H9 (cell line): ENCODE measurements at regions not wholly inside any gene's neighbourhood (a gene's known extent, or its start where the extent isn't known, plus 50 kb on each side); places are given as distances from the start of the nearest gene placed in this dataset.

Source experiments
- DNase-seq: peaks from one replicate; pipeline ENCODE4 v3.0.0-alpha.2; 2017
- H2AFZ ChIP-seq: one replicate; pipeline ENCODE4 v1.6.1; 2013; ENCODE audit warnings: mild to moderate bottlenecking, low read length, control low read depth, moderate library complexity
- H2AK5ac ChIP-seq: 2 replicates; pipeline ENCODE4 v1.6.1; 2013; ENCODE audit warnings: low read length, control low read depth, mixed read lengths; ENCODE audit not compliant: insufficient read length
- H2BK120ac ChIP-seq: one replicate; pipeline ENCODE4 v1.6.1; 2013; ENCODE audit warnings: low read depth, mild to moderate bottlenecking, low read length, control low read depth, inconsistent platforms; ENCODE audit not compliant: poor library complexity, severe bottlenecking
- H2BK12ac ChIP-seq: 2 replicates; pipeline ENCODE4 v1.6.1; 2013; ENCODE audit warnings: low read length, control low read depth, mixed read lengths, low read depth; ENCODE audit not compliant: insufficient read length
- H2BK15ac ChIP-seq: 2 replicates; pipeline ENCODE4 v1.6.1; 2013; ENCODE audit warnings: low read depth, low read length, control low read depth
- H2BK20ac ChIP-seq: one replicate; pipeline ENCODE4 v1.6.1; 2013; ENCODE audit warnings: low read depth, mild to moderate bottlenecking, low read length, control low read depth, inconsistent platforms; ENCODE audit not compliant: poor library complexity, severe bottlenecking
- H2BK5ac ChIP-seq: 2 replicates; pipeline ENCODE4 v1.6.1; 2013; ENCODE audit warnings: low read length, control low read depth, mixed read lengths; ENCODE audit not compliant: insufficient read length
- H3K14ac ChIP-seq: 2 replicates; pipeline ENCODE4 v1.6.1; 2013; ENCODE audit warnings: low read length, control low read depth; ENCODE audit not compliant: insufficient read depth
- H3K18ac ChIP-seq: 2 replicates; pipeline ENCODE4 v1.6.1; 2013; ENCODE audit warnings: low read depth, mild to moderate bottlenecking, mixed read lengths, low read length, control low read depth; ENCODE audit not compliant: insufficient read length
- H3K23ac ChIP-seq: 2 replicates; pipeline ENCODE4 v1.6.1; 2013; ENCODE audit warnings: low read length, control low read depth, mixed read lengths, low read depth; ENCODE audit not compliant: insufficient read length
- H3K23me2 ChIP-seq: 2 replicates; pipeline ENCODE4 v1.6.1; 2013; ENCODE audit warnings: low read depth, mild to moderate bottlenecking, mixed read lengths, low read length, control low read depth; ENCODE audit not compliant: insufficient read length, poor library complexity, severe bottlenecking
- H3K27ac ChIP-seq: 2 replicates; pipeline ENCODE4 v1.5.1; 2013; ENCODE audit warnings: low read length, control low read depth, mixed read lengths, low read depth; ENCODE audit not compliant: insufficient read length
- H3K27me3 ChIP-seq: 2 replicates; pipeline ENCODE4 v1.6.1; 2013; ENCODE audit warnings: low read length, control low read depth, inconsistent platforms; ENCODE audit not compliant: insufficient read depth
- H3K4ac ChIP-seq: 2 replicates; pipeline ENCODE4 v1.6.1; 2013; ENCODE audit warnings: low read depth, mild to moderate bottlenecking, control low read depth, inconsistent platforms, low read length, moderate library complexity
- H3K4me1 ChIP-seq: 2 replicates; pipeline ENCODE4 v1.6.1; 2013; ENCODE audit warnings: low read length, control low read depth, inconsistent platforms; ENCODE audit not compliant: insufficient read depth
- H3K4me2 ChIP-seq: 2 replicates; pipeline ENCODE4 v1.6.1; 2013; ENCODE audit warnings: low read length, control low read depth, mixed read lengths; ENCODE audit not compliant: insufficient read length, insufficient read depth
- H3K56ac ChIP-seq: 2 replicates; pipeline ENCODE4 v1.6.1; 2013; ENCODE audit warnings: low read depth, mild to moderate bottlenecking, mixed read lengths, low read length, control low read depth; ENCODE audit not compliant: insufficient read length
- H3K79me1 ChIP-seq: 2 replicates; pipeline ENCODE4 v1.6.1; 2013; ENCODE audit warnings: low read depth, mild to moderate bottlenecking, moderate library complexity, low read length, control low read depth, inconsistent platforms; ENCODE audit not compliant: insufficient read depth, poor library complexity, severe bottlenecking
- H3K79me2 ChIP-seq: 2 replicates; pipeline ENCODE4 v1.6.1; 2013; ENCODE audit warnings: low read length, control low read depth, inconsistent platforms; ENCODE audit not compliant: insufficient read depth
- H3K9ac ChIP-seq: 2 replicates; pipeline ENCODE4 v1.6.1; 2013; ENCODE audit warnings: low read length, control low read depth, mixed read lengths; ENCODE audit not compliant: insufficient read length; ENCODE audit errors: extremely low read depth
- H3K9me3 ChIP-seq: one replicate; pipeline ENCODE4 v1.6.1; 2013; ENCODE audit warnings: low read depth, low read length, inconsistent platforms; ENCODE audit not compliant: control insufficient read depth
- H3T11ph ChIP-seq: one replicate; pipeline ENCODE4 v1.6.1; 2013; ENCODE audit warnings: mild to moderate bottlenecking, low read length, control low read depth, inconsistent platforms
- H4K20me1 ChIP-seq: one replicate; pipeline ENCODE4 v1.6.1; 2013; ENCODE audit not compliant: control insufficient read depth, insufficient read length, insufficient read depth
- H4K5ac ChIP-seq: 2 replicates; pipeline ENCODE4 v1.6.1; 2013; ENCODE audit warnings: low read depth, mild to moderate bottlenecking, mixed read lengths, low read length, control low read depth; ENCODE audit not compliant: insufficient read length
- H4K8ac ChIP-seq: replicated peaks from 2 replicates; pipeline ENCODE4 v1.6.1; 2013; ENCODE audit warnings: low read length, control low read depth, mixed read lengths, low read depth; ENCODE audit not compliant: insufficient read length
- H4K91ac ChIP-seq: 2 replicates; pipeline ENCODE4 v1.6.1; 2013; ENCODE audit warnings: low read depth, mild to moderate bottlenecking, moderate library complexity, mixed read lengths, low read length, control low read depth; ENCODE audit not compliant: insufficient read length
- H3K27ac Mint-ChIP-seq, 3 experiments: 2 replicates in 2 of 3; 3 replicates in 1 of 3; pipeline ENCODE4 v1.8.0; 2020 to 2021; ENCODE audit warnings: mixed read lengths in 3 of 3, mild to moderate bottlenecking in 1 of 3, moderate library complexity in 1 of 3
- H3K27me3 Mint-ChIP-seq: 2 replicates; pipeline ENCODE4 v1.8.0; 2021; ENCODE audit warnings: low read depth, mild to moderate bottlenecking, moderate library complexity, mixed read lengths
- H3K36me3 Mint-ChIP-seq, 3 experiments: 2 replicates in 2 of 3; 3 replicates in 1 of 3; pipeline ENCODE4 v1.8.0; 2020 to 2021; ENCODE audit warnings: low read depth in 3 of 3, mixed read lengths in 3 of 3; ENCODE audit not compliant: insufficient read depth in 1 of 3
- H3K4me1 Mint-ChIP-seq, 2 experiments: 2 replicates each; pipeline ENCODE4 v1.8.0; 2020; ENCODE audit warnings: mixed read lengths in 2 of 2
- H3K4me3 Mint-ChIP-seq, 2 experiments: 2 replicates in 1 of 2; 3 replicates in 1 of 2; pipeline ENCODE4 v1.8.0; 2020 to 2021; ENCODE audit warnings: mild to moderate bottlenecking in 2 of 2, mixed read lengths in 2 of 2, moderate library complexity in 1 of 2
- H3K9me3 Mint-ChIP-seq, 2 experiments: 2 replicates in 1 of 2; 3 replicates in 1 of 2; pipeline ENCODE4 v1.8.0; 2020; ENCODE audit warnings: mild to moderate bottlenecking in 2 of 2, mixed read lengths in 2 of 2, moderate library complexity in 1 of 2
- WGBS: extraction: QIAGEN DNeasy Blood & Tissue Kit; methylation state at CpG from one replicate; pipeline ENCODE4 v1.1.7; 2013; ENCODE audit warnings: missing lambda C conversion rate, low lambda C conversion rate, mixed read lengths; ENCODE audit not compliant: insufficient read length; ENCODE audit errors: extremely low coverage; 5-methylcytosine and 5-hydroxymethylcytosine counted together
- TF ChIP-seq, protein P1 (sequence below): fragments of 200-600 bp; sonication (generic); conservative IDR thresholded peaks from 3 replicates; pipeline ENCODE4 v1.8.0; 2021; ENCODE audit warnings: antibody characterized with exemption, mild to moderate bottlenecking

DNA sequence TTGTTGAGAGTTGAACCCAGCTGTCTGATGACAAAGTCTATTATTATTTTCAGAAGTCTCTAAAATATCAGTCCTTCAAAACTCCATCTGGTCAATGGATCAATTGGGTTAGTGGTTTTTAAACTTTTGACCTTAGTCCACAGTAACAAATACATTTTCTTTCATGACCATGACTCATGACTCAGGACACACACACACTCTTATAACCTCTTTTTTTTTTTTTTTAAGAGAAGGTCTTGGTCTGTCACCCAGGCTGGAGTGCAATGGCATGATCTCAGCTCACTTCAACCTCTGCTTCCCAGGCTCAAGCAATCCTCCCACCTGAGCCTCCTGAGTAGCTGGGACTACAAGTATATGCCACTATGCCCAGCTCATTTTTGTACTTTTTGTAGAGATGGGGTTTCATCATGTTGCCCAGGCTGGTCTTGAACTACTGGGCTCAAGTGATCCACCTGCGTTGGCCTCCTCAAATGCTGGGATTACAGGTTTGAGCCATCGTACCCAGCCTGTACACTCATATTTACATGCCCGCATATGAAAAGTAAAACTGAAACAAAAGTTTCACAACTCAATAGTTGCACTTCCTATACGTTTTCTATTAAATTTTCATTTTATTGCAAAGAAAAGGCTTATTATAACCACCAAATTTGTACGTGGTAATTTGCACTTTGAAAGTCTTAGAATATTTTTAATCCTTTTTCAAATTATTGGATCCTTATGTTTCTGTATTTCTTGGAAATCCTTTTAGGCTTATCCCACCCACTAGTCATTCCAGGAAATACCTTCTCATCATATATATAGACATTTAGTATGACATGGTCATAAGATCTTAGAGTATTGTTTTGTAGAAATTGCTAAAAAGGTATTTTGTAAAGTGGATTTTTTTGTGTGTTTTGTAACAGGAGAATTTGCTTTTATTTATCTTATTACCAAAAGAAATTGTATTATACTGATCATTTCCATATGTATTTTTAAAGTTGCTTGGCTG, 199.0 kb downstream of the LPIN1 start:
- Histone ChIP-seq H3K4me1 (no peaks in the 10 kb centered on the region), H4K5ac (no peak overlapping the region), H3K79me2 (no peaks in the 10 kb centered on the region), H4K91ac (no peak overlapping the region), H3K9ac (no peak overlapping the region), H3K56ac (no peak overlapping the region), H3K79me1 (no peaks in the 10 kb centered on the region), H4K20me1 (no peaks in the 10 kb centered on the region), H3T11ph (no peak overlapping the region), H3K23ac (no peak overlapping the region), H2BK5ac (no peak overlapping the region), H2BK120ac (no peak overlapping the region), H3K4ac (no peak overlapping the region), H3K9me3 (no peaks in the 10 kb centered on the region), H3K14ac (no peak overlapping the region), H3K23me2 (no peaks in the 10 kb centered on the region), H2BK12ac (no peak overlapping the region), H2AFZ (no peak overlapping the region), H3K27me3 (no peaks in the 10 kb centered on the region), H2AK5ac (no peak overlapping the region), H4K8ac (no peak overlapping the region), H2BK20ac (no peak overlapping the region), H3K18ac (no peak overlapping the region), H2BK15ac (no peak overlapping the region), H3K27ac (no peak overlapping the region), H3K4me2 (no peak overlapping the region)
- WGBS = no CpG with 5 or more reads among the region's 5 CpGs
- Mint-ChIP-seq H3K27ac (no peak overlapping the region), H3K36me3 (no peaks in the 10 kb centered on the region), H3K4me3 (no peak overlapping the region), H3K27me3 (no peaks in the 10 kb centered on the region), H3K9me3 (0 out of 5 replicates have a peak, but pooled peaks cover 0 to 3% of the 10 kb centered on the region in 2 experiments), H3K4me1 (0 out of 4 replicates have a peak, but pooled peaks cover 0 to 2% of the 10 kb centered on the region in 2 experiments)
- TF ChIP-seq, protein P1, sequence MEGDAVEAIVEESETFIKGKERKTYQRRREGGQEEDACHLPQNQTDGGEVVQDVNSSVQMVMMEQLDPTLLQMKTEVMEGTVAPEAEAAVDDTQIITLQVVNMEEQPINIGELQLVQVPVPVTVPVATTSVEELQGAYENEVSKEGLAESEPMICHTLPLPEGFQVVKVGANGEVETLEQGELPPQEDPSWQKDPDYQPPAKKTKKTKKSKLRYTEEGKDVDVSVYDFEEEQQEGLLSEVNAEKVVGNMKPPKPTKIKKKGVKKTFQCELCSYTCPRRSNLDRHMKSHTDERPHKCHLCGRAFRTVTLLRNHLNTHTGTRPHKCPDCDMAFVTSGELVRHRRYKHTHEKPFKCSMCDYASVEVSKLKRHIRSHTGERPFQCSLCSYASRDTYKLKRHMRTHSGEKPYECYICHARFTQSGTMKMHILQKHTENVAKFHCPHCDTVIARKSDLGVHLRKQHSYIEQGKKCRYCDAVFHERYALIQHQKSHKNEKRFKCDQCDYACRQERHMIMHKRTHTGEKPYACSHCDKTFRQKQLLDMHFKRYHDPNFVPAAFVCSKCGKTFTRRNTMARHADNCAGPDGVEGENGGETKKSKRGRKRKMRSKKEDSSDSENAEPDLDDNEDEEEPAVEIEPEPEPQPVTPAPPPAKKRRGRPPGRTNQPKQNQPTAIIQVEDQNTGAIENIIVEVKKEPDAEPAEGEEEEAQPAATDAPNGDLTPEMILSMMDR = no peak
- DNase-seq = no peak
